Keratinocyte (primary cell): ENCODE measurements at regions not wholly inside any gene's neighbourhood (a gene's known extent, or its start where the extent isn't known, plus 50 kb on each side); places are given as distances from the start of the nearest gene placed in this dataset.

Experiments used
- CTCF ChIP-seq, 3 experiments: IDR thresholded peaks in 1 of 3; conservative IDR thresholded peaks in 1 of 3; optimal IDR thresholded peaks in 1 of 3; 2 replicates in 2 of 3; 3 replicates in 1 of 3; pipeline versions ENCODE3 to v1.5.1; 2011; ENCODE audit warnings: low read length in 3 of 3, mild to moderate bottlenecking in 3 of 3, moderate library complexity in 2 of 3, control low read depth in 1 of 3, inconsistent platforms in 1 of 3; ENCODE audit not compliant: insufficient read depth in 2 of 3; ENCODE audit errors: extremely low read depth in 1 of 3
- EZH2 ChIP-seq: IDR thresholded peaks from one replicate; pipeline ENCODE4 v1.6.1; 2012; ENCODE audit warnings: inconsistent platforms, mild to moderate bottlenecking, low read length, moderate library complexity

- TF ChIP-seq CTCF (optimal IDR thresholded peaks at IDR 0.05 in 1 of 3, IDR thresholded peaks at IDR 0.05 in 1 of 3, conservative IDR thresholded peaks at IDR 0.05 in 1 of 3; ENCODE audit: extremely low read depth in 1 of 3, insufficient read depth in 2 of 3, low read length in 3 of 3): no peak
- TF ChIP-seq EZH2: no peak
Measured at GRCh38 chr1:81681601-81682266, 119.0 kb upstream of the ADGRL2 start.
